Endothelial cell of umbilical vein (primary cell): ENCODE measurements at regions not wholly inside any gene's neighbourhood (a gene's known extent, or its start where the extent isn't known, plus 50 kb on each side); places are given as distances from the start of the nearest gene placed in this dataset.

ENCODE experiments used
- CTCF ChIP-seq, 2 donors: IDR thresholded peaks; 1 replicate in 1 of 2; 2 replicates in 1 of 2; pipeline ENCODE4 v1.5.1; 2011; ENCODE audit warnings: low read length in 2 of 2, mild to moderate bottlenecking in 2 of 2, moderate library complexity in 2 of 2, control low read depth in 1 of 2, inconsistent platforms in 1 of 2, low read depth in 1 of 2; ENCODE audit not compliant: insufficient read depth in 1 of 2; ENCODE audit errors: extremely low read depth in 1 of 2
- EZH2 ChIP-seq: IDR thresholded peaks from 2 replicates; pipeline ENCODE4 v1.6.1; 2012; ENCODE audit warnings: borderline replicate concordance, low read depth, mild to moderate bottlenecking, moderate library complexity, low read length, inconsistent platforms; ENCODE audit not compliant: severe bottlenecking
- FOS ChIP-seq: IDR thresholded peaks from 2 replicates; pipeline ENCODE4 v1.6.1; 2011; ENCODE audit warnings: mild to moderate bottlenecking, low read length, moderate library complexity, borderline replicate concordance; ENCODE audit not compliant: insufficient read depth
- GATA2 ChIP-seq: IDR thresholded peaks from 2 replicates; pipeline ENCODE4 v1.7.0; 2011; ENCODE audit warnings: low read depth, mild to moderate bottlenecking, moderate library complexity, mixed read lengths, low read length; ENCODE audit not compliant: insufficient read length, insufficient read depth
- JUN ChIP-seq: IDR thresholded peaks from 2 replicates; pipeline ENCODE4 v1.6.1; 2011; ENCODE audit warnings: borderline replicate concordance, low read depth; ENCODE audit not compliant: insufficient read length, insufficient read depth
- MYC ChIP-seq: IDR thresholded peaks from one replicate; pipeline ENCODE4 v1.6.1; 2011; ENCODE audit warnings: mild to moderate bottlenecking, low read depth, low read length
- POLR2A ChIP-seq: IDR thresholded peaks from 2 replicates; pipeline ENCODE4 v1.6.1; 2012; ENCODE audit warnings: low read depth, mild to moderate bottlenecking, control low read depth, low read length
- POLR2AphosphoS5 ChIP-seq: IDR thresholded peaks from 2 replicates; pipeline ENCODE4 v1.6.1; 2012; ENCODE audit warnings: low read depth, mild to moderate bottlenecking, control low read depth, low read length, moderate library complexity; ENCODE audit not compliant: insufficient read depth
- TF ChIP-seq, protein P1 (sequence below): IDR thresholded peaks from 2 replicates; pipeline ENCODE4 v1.6.1; 2011; ENCODE audit not compliant: insufficient read depth, insufficient read length

DNA sequence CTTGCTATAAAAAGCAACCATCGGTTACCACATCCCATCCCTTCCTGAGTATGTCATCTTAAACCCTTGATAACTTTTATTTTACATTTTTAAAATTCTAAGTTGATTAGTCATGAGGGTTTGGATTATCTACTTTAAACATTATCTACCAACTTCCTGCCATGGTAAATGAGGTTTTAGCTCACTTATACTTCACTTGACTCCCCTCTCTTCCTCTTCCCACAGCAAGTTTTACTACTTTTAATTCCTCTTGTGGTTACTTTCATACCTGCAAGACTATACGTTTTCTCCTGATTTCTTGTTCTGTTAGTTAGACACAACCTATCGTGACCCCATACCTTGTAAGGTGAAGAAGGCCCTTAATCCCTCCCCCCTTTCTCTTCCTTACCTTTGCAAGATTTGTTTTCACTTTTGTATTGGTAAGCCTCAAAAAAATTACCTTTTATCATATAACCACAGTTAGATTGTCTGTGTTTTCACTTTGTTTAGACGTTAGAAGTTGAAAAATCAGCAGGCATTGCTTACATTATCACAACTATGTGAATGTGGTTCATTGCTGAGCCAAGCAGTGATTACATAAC is 60.1 kb upstream of the OGFRL1 start:
- TF ChIP-seq CTCF (IDR thresholded peaks at IDR 0.05; ENCODE audit: extremely low read depth in 1 of 2, insufficient read depth in 1 of 2, low read depth in 1 of 2, low read length in 2 of 2) (no peak), POLR2AphosphoS5 (no peak), FOS (peak; percentile 66), POLR2A (no peak), EZH2 (no peak), GATA2 (peak; percentile 41), MYC (no peak), JUN (peak; percentile 37)
- TF ChIP-seq, protein P1, sequence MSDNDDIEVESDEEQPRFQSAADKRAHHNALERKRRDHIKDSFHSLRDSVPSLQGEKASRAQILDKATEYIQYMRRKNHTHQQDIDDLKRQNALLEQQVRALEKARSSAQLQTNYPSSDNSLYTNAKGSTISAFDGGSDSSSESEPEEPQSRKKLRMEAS, result no peak
